GM12878 (cell line): ENCODE measurements at regions not wholly inside any gene's neighbourhood (a gene's known extent, or its start where the extent isn't known, plus 50 kb on each side); places are given as distances from the start of the nearest gene placed in this dataset.

Experiments used
- CBX5 ChIP-seq: sonication (generic); IDR thresholded peaks from 2 replicates; pipeline ENCODE4 v1.6.1; 2016; ENCODE audit warnings: low read depth, moderate library complexity, mild to moderate bottlenecking, inconsistent platforms
- CHD2 ChIP-seq: IDR thresholded peaks from 2 replicates; pipeline ENCODE4 v1.6.1; 2011; ENCODE audit warnings: low read depth, low read length, improper control_type of control experiment, borderline replicate concordance
- CTCF ChIP-seq, 3 experiments: IDR thresholded peaks in 2 of 3; conservative IDR thresholded peaks in 1 of 3; 2 replicates each; pipeline ENCODE4 v1.5.1; 2011; ENCODE audit warnings: low read depth in 3 of 3, low read length in 3 of 3, mild to moderate bottlenecking in 3 of 3, control low read depth in 2 of 3, moderate library complexity in 2 of 3, inconsistent platforms in 1 of 3, mixed read lengths in 1 of 3; ENCODE audit not compliant: control insufficient read depth in 2 of 3, insufficient read depth in 1 of 3; ENCODE audit errors: extremely low read depth in 1 of 3
- EZH2 ChIP-seq: IDR thresholded peaks from 2 replicates; pipeline ENCODE4 v1.6.1; 2012; ENCODE audit warnings: low read depth, mild to moderate bottlenecking, control low read depth, inconsistent platforms, low read length, borderline replicate concordance; ENCODE audit not compliant: control insufficient read depth
- MYC ChIP-seq: IDR thresholded peaks from 2 replicates; pipeline ENCODE4 v1.6.1; 2011; ENCODE audit warnings: mild to moderate bottlenecking, low read length, moderate library complexity, inconsistent platforms; ENCODE audit not compliant: insufficient read depth, insufficient replicate concordance, insufficient read length, severe bottlenecking
- POLR2A ChIP-seq: IDR thresholded peaks from 2 replicates; pipeline ENCODE4 v1.6.1; 2011; ENCODE audit warnings: low read depth, mild to moderate bottlenecking, low read length
- POLR2AphosphoS5 ChIP-seq: IDR thresholded peaks from 2 replicates; pipeline ENCODE4 v1.6.1; 2011; ENCODE audit warnings: mild to moderate bottlenecking, low read length, inconsistent platforms

- no peak for TF ChIP-seq MYC
- no peak for TF ChIP-seq CTCF (IDR thresholded peaks at IDR 0.05 in 2 of 3, conservative IDR thresholded peaks at IDR 0.05 in 1 of 3; ENCODE audit: control insufficient read depth in 2 of 3, extremely low read depth in 1 of 3, insufficient read depth in 1 of 3, low read depth in 3 of 3, low read length in 3 of 3)
- no peak for TF ChIP-seq EZH2
- no peak for TF ChIP-seq POLR2AphosphoS5
- TF ChIP-seq CBX5: no peak
- no peak for TF ChIP-seq POLR2A
- no peak for TF ChIP-seq CHD2
These were observed 116.4 kb downstream of the BLID start for GRCh38 chr11:121999651-122000050.
